NCI-H345 (cell line): ENCODE measurements at regions not wholly inside any gene's neighbourhood (a gene's known extent, or its start where the extent isn't known, plus 50 kb on each side); places are given as distances from the start of the nearest gene placed in this dataset.
"Not testable (repeated sequence)": the region's sequence is repeated elsewhere in the genome, so short reads cannot be mapped to it uniquely, and the experiment has no call there.

ENCODE experiments used
- DNase-seq: peaks from one replicate; lab custom pipeline; 2025; lab: John Stamatoyannopoulos, UW

DNA sequence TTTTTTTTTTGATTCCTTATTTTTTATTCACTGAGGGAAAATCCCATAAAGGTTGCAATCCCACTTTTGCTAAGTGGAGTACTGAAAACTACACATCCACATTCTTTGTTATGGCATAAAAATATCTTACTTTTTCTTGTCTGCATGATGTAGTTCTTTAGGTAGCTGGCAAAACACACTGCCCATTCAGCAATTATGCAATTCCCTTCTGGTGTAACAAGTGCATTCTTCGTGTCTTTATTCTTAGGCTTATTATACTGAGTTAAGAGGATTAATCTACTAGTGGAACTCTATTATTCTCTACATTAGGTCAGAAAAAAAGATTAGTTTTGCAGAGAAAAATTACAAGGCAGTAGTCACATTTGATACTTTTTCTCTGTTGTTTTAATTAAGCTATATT, 403.8 kb upstream of the GBE1 start:
- DNase-seq = no peak

DNA sequence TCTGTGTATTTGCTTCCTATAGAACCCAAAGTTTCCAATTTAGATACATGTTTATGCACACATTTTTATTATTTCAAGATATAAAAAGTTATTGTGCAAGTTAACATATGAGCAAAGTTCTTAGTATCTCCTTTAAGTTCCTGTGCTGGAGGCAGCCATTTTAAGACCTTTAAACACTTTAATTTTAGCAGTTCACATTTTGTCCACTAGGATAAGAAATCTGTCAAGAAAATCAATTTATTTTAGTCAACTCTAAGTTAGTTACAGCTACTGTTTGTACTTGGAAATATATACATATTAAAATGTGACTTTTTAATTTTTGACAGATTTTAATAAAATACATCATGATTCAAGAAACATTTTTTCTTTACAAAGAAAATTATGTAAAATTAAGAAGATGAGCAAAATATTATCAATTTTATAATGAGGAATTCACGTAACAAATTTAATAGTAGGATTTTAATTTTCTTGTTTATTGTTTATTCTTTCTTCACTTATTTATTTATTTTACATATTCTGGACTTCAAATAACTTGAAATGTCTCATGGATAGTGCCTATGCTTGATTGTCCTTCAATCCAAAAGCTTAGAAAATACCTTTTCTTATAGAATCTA, 402.6 kb upstream of the GBE1 start:
- DNase-seq = no peak

DNA sequence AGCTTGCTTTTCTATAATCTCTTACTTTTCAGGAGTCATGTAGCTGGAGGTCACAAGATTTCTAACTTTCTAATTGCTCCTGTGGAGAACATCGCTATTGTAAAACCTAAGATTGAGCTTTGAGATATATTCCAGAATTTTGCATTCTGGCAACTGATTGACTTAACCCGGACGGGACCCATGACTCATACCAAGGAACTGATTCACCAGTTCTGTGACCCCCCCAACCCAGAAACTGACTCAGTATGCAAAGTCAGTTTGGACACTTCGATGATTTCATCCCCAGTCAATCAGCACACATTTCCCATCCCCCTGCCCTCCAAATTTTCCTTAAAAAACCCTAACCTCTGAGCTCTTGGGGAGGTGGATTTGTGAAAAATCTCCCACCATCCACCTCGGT, 396.5 kb upstream of the GBE1 start:
- no peak for DNase-seq

DNA sequence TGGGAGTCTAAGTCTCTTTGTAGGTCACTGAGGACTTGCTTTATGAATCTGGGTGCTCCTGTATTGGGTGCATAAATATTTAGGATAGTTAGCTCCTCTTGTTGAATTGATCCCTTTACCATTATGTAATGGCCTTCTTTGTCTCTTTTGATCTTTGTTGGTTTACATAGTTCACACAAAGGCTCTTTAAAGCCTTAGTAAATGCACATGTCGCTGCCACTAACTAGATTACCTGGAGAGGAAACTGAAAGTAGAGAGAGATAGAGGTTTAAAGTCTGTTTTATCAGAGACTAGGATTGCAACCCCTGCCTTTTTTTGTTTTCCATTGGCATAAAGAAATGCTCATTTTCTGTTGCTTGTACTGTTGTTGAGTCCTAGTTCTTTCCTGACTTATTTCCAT, 392.4 kb upstream of the GBE1 start:
- DNase-seq = not testable (repeated sequence)

DNA sequence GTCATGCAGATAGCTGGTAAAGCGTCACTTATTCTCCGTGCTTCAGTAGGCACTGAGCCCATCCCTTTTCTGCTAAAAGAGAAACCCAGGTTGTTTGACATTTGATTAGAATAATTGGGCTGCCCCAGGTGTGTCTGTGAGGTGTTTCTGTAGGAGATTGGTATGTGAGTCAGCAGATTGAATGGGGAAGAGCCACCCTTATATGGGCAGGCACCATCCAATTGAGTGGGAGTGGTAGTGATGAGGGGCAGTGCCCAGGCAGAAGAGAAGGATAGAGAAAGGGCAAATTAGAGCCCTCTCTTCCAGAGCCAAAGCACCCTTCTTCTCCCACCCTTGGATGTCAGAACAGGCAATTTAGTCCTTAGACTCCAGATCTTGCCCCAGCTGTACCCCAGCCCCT, 384.3 kb upstream of the GBE1 start:
- DNase-seq = no peak

DNA sequence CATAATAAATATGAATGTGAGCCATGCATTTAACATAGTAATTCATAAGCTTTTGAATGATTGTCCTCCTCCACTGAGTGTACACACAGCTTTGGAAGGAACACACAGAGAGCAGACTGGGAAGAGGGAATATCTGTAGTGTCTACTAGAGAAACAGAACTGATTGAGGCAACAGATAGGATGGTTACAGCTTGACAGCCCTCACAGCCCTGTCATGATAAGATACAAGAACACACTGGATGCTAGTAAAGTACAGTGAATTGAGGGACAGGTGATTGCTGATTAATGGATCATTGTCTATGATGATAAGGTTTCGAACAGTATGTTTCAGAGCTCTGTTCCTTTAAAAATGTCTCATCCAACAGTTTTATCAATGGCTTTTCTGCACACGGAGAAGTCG, 383.4 kb upstream of the GBE1 start:
- DNase-seq = no peak

DNA sequence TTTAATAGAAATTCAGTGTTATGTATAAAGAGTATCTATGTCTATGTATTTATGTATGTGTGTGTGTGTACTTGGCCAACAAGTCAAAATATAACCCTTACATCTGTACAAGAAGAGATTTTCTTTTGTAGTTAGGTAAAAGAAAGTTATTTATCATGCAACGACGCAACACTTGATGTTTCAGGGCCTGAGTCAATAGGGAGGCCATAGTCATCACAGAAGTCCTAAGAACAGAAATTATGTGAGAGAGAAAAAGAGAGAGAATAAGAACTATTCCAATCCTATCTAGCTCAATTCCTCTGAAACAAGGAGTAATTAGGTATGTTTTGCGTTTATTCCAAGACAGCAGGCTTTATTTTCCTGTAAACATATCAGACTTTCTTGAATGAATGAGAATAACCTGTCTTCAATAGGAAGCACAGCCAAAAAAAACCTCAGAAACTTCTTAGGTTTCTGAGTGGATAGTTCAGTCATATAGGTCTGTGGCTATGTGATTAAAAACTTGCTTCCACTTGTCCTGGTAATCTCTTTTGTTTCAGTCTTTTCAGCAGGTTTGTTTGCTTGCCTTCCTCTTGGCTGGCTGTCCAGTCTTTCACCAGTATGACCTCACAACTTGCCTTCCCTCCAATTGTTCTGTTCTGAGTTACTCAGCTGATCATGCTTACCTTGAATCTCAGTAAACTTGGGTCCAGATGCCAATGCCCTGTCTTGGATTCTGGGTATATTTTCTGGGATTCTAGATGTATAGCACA, 382.4 kb upstream of the GBE1 start:
- no peak for DNase-seq

DNA sequence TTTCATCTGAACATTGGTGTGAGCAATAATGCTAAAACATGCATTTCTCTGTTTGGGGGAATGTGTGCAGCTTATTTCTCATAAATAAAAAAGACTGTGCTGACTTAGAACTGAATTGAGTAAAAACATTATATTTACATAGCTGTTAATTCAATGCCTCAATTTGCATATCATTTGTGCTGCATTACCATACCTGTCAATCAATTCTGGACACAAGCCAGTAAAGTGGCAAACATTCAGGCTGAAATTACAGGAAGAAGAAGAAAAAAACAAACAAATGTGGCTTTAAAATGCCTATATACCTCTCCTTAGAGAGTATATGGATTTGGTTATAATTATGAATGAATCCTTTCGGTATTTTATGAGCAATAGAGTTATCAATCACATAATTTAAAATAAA, 380.1 kb upstream of the GBE1 start:
- DNase-seq = no peak

DNA sequence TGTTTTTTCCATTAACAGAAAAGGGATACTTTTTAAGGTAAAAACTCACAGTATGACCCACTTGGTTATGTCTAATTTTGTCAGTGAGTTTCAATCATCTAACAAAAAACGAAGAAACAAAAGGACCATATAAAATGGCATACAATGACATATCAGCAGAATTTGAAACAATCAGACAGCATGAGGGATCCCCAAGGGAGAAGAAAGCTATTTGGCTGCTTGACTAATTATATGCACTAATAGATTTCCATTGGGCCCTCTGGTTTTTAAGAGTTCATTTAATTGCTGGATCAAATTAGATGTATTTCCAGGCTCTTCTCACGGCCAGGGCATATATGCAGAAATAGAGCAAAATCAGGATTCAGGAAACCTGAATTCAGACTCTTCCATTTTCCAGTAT, 376.4 kb upstream of the GBE1 start:
- no peak for DNase-seq

DNA sequence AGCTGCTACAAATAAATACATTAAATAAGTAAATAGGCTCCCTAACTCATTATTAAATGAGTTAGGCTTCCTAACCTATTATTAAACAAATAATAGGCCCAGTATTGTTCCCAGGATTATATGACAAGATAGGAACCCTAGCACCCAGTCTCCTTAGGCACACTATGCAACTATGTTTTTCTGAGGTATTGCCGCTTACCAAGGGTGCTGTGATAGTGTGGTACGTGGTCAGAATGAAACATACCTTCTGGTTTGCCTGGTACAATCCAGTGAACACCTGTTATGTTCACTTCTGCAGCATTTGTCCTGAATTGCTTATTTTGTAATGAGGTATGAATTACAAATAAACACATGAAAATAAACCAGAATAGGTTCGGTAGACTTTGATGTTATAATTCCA, 375.6 kb upstream of the GBE1 start:
- no peak for DNase-seq

DNA sequence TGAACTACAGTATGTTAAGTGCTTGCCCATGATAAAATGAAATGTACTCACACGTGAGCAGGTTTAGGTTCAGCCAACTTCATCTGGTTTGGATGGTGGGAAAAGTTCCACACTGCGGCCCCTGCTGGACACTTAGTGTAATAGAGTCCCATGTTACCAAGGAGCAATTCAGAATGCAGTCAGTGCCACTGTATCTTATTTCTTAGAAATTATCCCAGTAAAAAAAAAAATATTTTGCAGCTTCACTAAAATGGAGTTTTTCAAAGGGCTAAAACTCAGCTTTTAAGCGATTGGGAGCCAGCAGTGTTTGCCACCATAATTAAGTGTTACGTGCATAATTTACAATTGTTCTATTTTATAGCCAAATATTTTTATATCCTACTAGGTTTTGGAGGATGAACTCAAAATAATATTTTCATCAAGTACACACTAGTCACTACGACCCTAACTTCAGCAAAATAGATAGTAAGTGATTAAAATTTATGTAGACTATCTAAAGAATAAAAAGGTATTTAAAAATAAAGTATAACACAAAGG, 371.7 kb upstream of the GBE1 start:
- no peak for DNase-seq

DNA sequence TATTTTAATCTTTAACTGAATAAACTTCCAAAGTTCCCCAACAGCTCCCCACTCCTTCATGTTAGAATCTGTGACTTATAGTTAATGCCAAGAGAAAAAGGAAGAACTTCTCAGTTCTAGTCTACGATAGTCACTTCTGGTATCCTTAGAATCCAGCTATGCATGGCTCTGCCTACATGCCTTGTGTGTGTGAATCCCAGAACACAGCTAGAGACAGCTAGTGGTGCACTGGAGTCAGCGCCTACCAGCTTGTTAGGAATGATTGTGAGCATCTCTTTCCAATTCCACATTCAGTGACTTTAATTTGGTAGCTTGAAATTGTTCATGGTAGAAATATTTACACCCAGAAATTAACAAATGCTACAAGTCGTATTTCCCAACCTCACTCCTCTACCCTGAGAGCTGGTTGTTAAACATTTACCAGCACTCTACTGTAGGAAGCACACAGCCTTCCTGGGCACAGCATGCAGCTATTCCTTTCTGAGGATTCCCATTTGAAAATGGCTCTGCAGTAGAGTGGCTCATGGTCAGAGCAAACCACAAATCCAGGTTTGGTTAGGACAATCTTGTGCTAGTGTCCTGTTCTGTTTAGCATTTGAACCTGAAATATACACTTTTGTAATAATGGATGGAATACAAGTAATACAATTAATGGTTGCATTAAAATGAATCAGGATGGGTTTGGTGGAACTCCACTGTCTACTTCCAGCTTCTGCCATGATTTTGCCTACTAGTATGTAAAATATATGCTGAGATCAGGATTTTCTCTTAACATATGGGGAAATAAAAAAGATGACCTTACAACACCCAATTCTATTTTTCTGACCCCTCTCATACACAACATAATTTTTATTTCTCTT, 371.0 kb upstream of the GBE1 start:
- no peak for DNase-seq

DNA sequence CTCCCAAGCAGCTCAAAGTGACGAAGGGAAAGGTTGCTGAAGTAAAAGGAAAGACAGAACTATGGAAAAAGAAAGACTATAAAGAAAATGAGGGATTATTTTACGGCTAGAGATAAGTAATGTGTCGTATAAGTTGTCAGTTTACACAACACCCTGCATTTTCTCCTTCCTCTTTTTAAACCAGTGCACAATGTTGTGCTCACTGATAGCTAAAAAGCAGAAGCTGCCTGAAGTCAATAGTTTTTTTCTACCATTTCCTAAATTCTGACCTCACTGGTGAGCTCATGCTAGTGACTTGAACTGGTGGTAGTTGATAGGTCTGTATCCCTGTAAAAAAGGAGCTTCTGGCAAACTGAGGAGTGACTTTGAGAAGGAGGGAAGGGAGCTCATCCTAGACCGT, 368.6 kb upstream of the GBE1 start:
- no peak for DNase-seq

DNA sequence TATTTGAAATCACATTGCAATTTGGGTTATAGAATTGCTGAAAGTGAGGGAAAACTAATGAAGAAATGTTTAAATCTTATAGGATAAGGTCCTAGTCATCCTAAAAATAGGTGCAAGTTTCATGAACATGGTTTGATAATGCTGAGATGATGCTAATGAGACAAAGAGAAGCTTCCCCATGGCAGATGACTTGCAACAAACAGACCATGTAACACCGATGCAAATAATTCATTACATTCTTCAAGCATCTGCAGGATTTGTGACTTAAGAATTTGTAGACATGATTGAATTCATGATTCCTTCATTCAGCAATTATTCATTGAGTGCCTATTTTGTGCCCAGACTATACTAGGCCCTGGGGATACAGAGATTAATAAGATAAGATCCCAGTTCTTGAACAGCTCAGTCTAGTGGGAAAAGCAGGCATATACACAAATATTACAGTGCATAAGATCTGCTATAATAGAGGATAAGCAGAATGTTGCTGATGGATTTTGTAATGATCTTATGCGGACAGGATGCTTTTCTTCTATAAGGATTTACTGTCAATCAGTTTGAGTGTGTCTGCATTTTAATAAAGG, 367.9 kb upstream of the GBE1 start:
- no peak for DNase-seq

DNA sequence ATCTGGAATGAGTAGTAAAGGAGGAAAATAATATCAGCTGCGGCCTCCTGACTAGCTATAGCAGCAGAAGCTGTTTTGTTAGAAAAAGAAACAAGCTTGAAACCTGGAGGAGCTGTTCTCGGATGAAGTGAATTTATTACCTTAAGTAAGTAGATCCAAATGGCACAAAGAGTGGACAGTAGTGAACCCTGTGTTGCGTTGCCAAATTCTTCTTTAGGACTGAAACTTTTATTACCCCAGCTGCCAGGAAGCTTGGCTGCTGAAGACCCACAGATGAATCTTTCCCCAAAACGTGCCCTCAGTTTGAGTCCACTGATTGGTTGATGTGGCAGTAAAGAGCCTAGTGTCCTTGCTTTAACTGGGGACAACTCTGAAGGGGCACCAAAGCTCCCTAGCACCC, 366.8 kb upstream of the GBE1 start:
- DNase-seq = no peak

DNA sequence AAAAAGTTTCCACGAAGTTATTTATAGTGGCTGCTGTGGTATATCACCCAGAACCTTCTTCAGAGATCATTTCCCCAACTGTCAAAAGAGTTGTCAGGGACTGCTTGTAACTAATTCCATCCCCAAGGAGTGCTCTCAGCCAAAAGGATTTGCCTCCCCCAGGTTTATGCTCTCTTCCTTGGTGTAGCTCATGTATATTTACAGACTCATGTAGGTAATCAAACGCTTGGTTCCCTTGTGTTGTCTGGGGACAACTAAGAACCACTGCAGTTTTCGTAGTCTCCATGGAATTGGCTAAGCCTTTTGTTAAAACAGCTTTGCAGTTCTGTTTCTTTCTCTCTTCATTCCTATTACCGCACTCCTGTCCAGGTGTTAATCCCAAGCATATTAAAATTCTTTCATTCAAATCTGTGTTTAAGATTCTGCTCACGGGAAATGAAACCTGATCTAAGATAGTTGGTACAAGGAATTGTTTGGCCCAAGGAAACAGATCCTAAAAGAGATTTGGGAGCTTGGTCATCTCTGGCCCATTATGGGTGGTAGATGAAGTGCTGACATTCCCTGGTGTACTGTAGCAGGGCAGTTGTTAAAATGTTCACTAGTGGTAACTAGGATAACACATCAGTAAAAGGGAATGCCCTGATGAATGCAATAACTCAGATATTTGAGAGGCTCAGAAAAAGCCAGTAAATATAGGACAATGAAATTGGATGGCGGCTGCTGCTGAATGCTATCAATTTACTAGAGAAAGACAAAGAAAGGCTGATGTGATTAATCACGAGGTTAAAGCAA, 361.3 kb upstream of the GBE1 start:
- no peak for DNase-seq

DNA sequence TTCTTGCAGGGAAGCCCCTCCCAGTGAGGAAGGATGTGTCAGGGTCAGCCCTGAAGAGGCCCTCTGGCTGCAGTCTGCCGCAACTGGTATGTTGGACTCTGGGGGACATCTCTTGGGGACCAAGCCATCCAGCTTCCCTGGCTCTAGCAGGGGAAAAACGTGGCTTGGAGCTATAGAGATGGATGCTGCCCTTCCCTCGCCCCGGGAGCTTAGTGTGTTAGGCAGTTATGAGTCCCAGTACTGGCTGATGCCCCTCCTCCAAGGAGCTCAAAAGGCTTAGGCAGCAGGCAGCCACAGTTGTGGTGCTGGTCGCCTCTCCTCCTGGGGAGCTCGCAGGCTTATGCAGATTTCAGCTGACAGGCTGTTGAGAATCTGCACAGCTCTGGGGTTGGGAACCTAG, 353.1 kb upstream of the GBE1 start:
- DNase-seq = no peak

DNA sequence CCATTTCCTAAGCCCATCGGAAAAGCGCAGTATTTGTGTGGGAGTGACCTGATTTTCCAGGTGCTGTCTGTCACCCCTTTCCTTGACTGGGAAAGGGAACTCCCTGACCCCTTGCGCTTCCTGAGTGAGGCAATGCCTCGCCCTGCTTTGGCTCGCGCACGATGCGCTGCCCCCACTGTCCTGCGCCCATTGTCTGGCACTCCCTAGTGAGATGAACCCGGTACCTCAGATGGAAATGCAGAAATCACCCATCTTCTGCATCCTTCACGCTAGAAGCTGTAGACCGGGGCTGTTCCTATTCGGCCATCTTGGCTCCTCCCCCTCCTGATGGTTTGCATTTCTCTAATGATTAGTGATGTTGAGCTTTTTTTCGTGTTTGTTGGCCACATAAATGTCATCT, 349.3 kb upstream of the GBE1 start:
- not testable (repeated sequence) for DNase-seq

DNA sequence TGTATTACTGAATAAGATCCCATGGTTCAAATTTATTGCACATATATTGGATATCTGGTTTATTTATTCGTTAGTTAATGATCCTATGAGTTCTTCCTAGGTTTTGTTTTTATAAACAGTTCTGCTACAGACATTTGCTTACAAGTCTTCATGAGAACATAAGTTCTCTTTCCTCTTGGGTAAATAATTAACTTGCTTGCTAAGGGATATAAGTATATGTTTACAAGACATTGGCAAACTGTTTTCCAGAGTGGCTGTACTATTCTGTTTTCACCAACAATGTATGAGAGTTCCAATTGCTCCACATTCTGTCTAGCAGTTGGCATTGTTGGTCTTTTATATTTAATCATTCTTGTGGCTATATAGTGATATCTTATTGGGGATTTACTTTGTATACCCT, 341.8 kb upstream of the GBE1 start:
- no peak for DNase-seq

DNA sequence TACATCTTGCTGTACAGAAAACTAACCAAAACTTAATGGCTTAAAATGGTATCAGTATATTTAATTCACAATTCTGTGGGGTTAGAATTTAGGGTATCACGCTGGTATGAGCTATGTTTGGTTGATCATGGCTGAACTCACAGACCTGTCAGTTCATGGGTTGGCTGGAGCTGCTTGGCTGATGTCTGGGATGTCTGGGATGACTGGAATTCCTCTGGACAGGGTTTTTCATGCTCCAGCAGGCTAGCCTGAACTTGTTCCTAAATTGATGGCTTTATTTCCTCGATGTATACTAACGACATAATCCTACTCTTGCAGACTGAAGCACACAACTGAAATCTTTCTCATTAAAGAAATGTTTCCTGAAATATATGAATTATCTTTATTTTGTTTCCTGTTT, 338.9 kb upstream of the GBE1 start:
- DNase-seq = no peak

DNA sequence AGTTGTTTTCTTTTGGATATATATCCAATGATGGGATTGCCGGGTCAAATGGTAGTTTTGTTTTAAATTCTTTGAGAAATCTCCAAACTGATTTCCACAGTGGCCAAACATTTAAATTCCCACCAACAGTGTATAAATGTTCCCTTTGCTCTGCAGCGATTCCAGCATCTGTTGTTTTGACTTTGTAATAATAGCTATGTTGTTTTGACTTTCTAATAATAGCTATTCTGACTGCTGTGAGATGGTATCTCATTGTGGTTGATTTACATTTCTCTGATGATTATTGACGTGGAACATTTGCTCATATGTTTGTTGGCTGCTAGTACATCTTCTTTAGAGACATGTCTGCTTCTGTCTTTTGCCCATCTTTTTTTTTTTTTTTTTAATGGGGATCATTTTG, 332.2 kb upstream of the GBE1 start:
- DNase-seq = no peak

DNA sequence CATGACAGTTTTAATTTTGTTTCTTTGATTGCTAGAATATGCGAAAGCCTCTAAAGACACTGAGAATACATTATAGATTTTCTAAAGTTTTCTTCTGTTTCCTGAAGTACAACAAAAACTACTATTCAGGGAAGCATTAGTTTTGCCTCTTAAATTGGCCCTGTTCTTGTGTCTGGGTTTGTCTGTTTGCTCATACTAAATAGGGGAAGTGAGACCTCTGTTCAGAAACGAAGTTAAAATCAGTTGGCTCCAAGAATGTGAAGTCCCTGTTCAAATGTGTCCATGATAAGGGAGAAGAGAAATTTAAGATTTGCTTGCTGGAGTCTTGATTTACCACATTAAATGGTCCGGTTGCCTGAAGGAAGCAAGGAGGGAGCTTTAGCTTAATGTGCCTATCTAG, 327.3 kb upstream of the GBE1 start:
- no peak for DNase-seq
